ENCODE measurements at regions not wholly inside any gene's neighbourhood (a gene's known extent, or its start where the extent isn't known, plus 50 kb on each side); places are given as distances from the start of the nearest gene placed in this dataset.

GRCh38 chr10:78758176-78758575 is 310.6 kb upstream of the ZMIZ1 start:
- no peak for DNase-seq (ENCODE audit: low read depth, low spot score)
- in situ Hi-C loops (cut with HindIII; ENCODE audit: low pct_unique_long_range_greater_than_20kb, low sequenced_read_pairs) = no loop called here

GRCh38 chr10:78759456-78760120 is 309.2 kb upstream of the ZMIZ1 start:
- DNase-seq (ENCODE audit: low read depth, low spot score) = no peak
- in situ Hi-C loops (cut with HindIII; ENCODE audit: low pct_unique_long_range_greater_than_20kb, low sequenced_read_pairs) = no loop called here

GRCh38 chr10:78760463-78761310 is 308.1 kb upstream of the ZMIZ1 start:
- in situ Hi-C loops (cut with HindIII; ENCODE audit: low pct_unique_long_range_greater_than_20kb, low sequenced_read_pairs) = no loop called here

GRCh38 chr10:78761311-78761781 is 307.4 kb upstream of the ZMIZ1 start:
- in situ Hi-C loops (cut with HindIII; ENCODE audit: low pct_unique_long_range_greater_than_20kb, low sequenced_read_pairs) = no loop called here

More at GRCh38 chr10:78760463-78761310, 308.1 kb upstream of the ZMIZ1 start:
- no peak for DNase-seq (ENCODE audit: low read depth, low spot score)

GRCh38 chr10:78762086-78762630 is 306.6 kb upstream of the ZMIZ1 start:
- in situ Hi-C loops (cut with HindIII; ENCODE audit: low pct_unique_long_range_greater_than_20kb, low sequenced_read_pairs) = no loop called here
- no peak for DNase-seq (ENCODE audit: low read depth, low spot score)

More at GRCh38 chr10:78761311-78761781, 307.4 kb upstream of the ZMIZ1 start:
- no peak for DNase-seq (ENCODE audit: low read depth, low spot score)

- no peak for DNase-seq (ENCODE audit: low read depth, low spot score)
- in situ Hi-C loops (cut with HindIII; ENCODE audit: low pct_unique_long_range_greater_than_20kb, low sequenced_read_pairs) = no loop called here
Observed at GRCh38 chr10:78763234-78763633, 305.5 kb upstream of the ZMIZ1 start.

- DNase-seq (ENCODE audit: low read depth, low spot score) = no peak
- in situ Hi-C loops (cut with HindIII; ENCODE audit: low pct_unique_long_range_greater_than_20kb, low sequenced_read_pairs) = no loop called here
Observed at GRCh38 chr10:78763651-78764395, 304.9 kb upstream of the ZMIZ1 start.

GRCh38 chr10:78764436-78764835 is 304.3 kb upstream of the ZMIZ1 start:
- in situ Hi-C loops (cut with HindIII; ENCODE audit: low pct_unique_long_range_greater_than_20kb, low sequenced_read_pairs) = no loop called here
- no peak for DNase-seq (ENCODE audit: low read depth, low spot score)

GRCh38 chr10:78764846-78765430 is 303.8 kb upstream of the ZMIZ1 start:
- in situ Hi-C loops (cut with HindIII; ENCODE audit: low pct_unique_long_range_greater_than_20kb, low sequenced_read_pairs) = no loop called here
- DNase-seq (ENCODE audit: low read depth, low spot score) = no peak

GRCh38 chr10:78765726-78766335 is 302.9 kb upstream of the ZMIZ1 start:
- DNase-seq (ENCODE audit: low read depth, low spot score) = no peak
- in situ Hi-C loops (cut with HindIII; ENCODE audit: low pct_unique_long_range_greater_than_20kb, low sequenced_read_pairs) = no loop called here

GRCh38 chr10:78766603-78767002 is 302.2 kb upstream of the ZMIZ1 start:
- DNase-seq (ENCODE audit: low read depth, low spot score) = no peak
- in situ Hi-C loops (cut with HindIII; ENCODE audit: low pct_unique_long_range_greater_than_20kb, low sequenced_read_pairs) = no loop called here

- DNase-seq (ENCODE audit: low read depth, low spot score) = no peak
- in situ Hi-C loops (cut with HindIII; ENCODE audit: low pct_unique_long_range_greater_than_20kb, low sequenced_read_pairs) = no loop called here
Observed at GRCh38 chr10:78768041-78768835, 300.5 kb upstream of the ZMIZ1 start.

GRCh38 chr10:78768876-78769275 is 299.9 kb upstream of the ZMIZ1 start:
- DNase-seq (ENCODE audit: low read depth, low spot score) = no peak
- in situ Hi-C loops (cut with HindIII; ENCODE audit: low pct_unique_long_range_greater_than_20kb, low sequenced_read_pairs) = no loop called here

GRCh38 chr10:78769526-78769925 is 299.2 kb upstream of the ZMIZ1 start:
- no peak for DNase-seq (ENCODE audit: low read depth, low spot score)
- in situ Hi-C loops (cut with HindIII; ENCODE audit: low pct_unique_long_range_greater_than_20kb, low sequenced_read_pairs) = no loop called here

GRCh38 chr10:78770167-78771090 is 298.3 kb upstream of the ZMIZ1 start:
- DNase-seq (ENCODE audit: low read depth, low spot score) = no peak
- in situ Hi-C loops (cut with HindIII; ENCODE audit: low pct_unique_long_range_greater_than_20kb, low sequenced_read_pairs) = no loop called here

GRCh38 chr10:78771260-78771659 is 297.5 kb upstream of the ZMIZ1 start:
- in situ Hi-C loops (cut with HindIII; ENCODE audit: low pct_unique_long_range_greater_than_20kb, low sequenced_read_pairs) = no loop called here
- no peak for DNase-seq (ENCODE audit: low read depth, low spot score)
